ENCODE measurements at regions not wholly inside any gene's neighbourhood (a gene's known extent, or its start where the extent isn't known, plus 50 kb on each side); places are given as distances from the start of the nearest gene placed in this dataset.

- Histone ChIP-seq H3K23ac (ENCODE audit: low read depth, low read length, poor library complexity) (no peak overlapping the region), H2BK15ac (ENCODE audit: low read length) (no peak overlapping the region), H4K91ac (ENCODE audit: low read depth, low read length, poor library complexity) (no peak overlapping the region), H3K18ac (ENCODE audit: low read length) (no peak overlapping the region), H3K36me3 (replicated peaks in 1 of 2; ENCODE audit: control insufficient read depth in 2 of 2, insufficient read depth in 2 of 2, low read length in 2 of 2) (no peaks in the 10 kb centered on the region), H2BK12ac (ENCODE audit: low read length) (no peak overlapping the region), H3K4ac (ENCODE audit: low read length) (no peak overlapping the region), H2AFZ (ENCODE audit: low read length) (no peak overlapping the region), H3K4me3 (ENCODE audit: low read length in 2 of 2) (no peak overlapping the region), H3K27me3 (ENCODE audit: control insufficient read depth in 3 of 3, insufficient read depth in 3 of 3, low read depth in 1 of 3, low read length in 3 of 3) (no peaks in the 10 kb centered on the region), H3K4me2 (ENCODE audit: insufficient read depth, low read length, poor library complexity, severe bottlenecking) (no peak overlapping the region), H3K4me1 (ENCODE audit: control insufficient read depth in 2 of 2, insufficient read depth in 1 of 2, low read depth in 1 of 2, low read length in 2 of 2) (peaks cover 0 to 2% of the 10 kb centered on the region in 2 donors), H2AK5ac (ENCODE audit: low read depth, low read length) (no peak overlapping the region), H3K27ac (replicated peaks; ENCODE audit: low read length) (no peak overlapping the region), H3K14ac (ENCODE audit: low read length) (no peak overlapping the region), H2BK120ac (ENCODE audit: low read depth, low read length) (no peak overlapping the region), H2BK5ac (ENCODE audit: low read length) (no peak overlapping the region), H3K79me1 (ENCODE audit: low read depth, low read length) (no peaks in the 10 kb centered on the region), H4K8ac (ENCODE audit: low read depth, low read length) (no peak overlapping the region), H3K9ac (ENCODE audit: low read depth, low read length, poor library complexity) (no peak overlapping the region), H3K9me3 (replicated peaks in 1 of 2; ENCODE audit: control insufficient read depth in 2 of 2, insufficient read depth in 1 of 2, low read depth in 1 of 2, low read length in 2 of 2) (peaks cover 0 to 2% of the 10 kb centered on the region in 2 donors)
- DNase-seq (ENCODE audit: low spot score), result no peak
- no CpG with 5 or more reads among the region's 2 CpGs for WGBS, 2 donors (ENCODE audit: extremely low coverage in 2 of 2, insufficient read length in 2 of 2, insufficient replicate concordance in 1 of 2)
Observed at GRCh38 chr2:138110453-138111083, 146.3 kb downstream of the HNMT start.

DNA sequence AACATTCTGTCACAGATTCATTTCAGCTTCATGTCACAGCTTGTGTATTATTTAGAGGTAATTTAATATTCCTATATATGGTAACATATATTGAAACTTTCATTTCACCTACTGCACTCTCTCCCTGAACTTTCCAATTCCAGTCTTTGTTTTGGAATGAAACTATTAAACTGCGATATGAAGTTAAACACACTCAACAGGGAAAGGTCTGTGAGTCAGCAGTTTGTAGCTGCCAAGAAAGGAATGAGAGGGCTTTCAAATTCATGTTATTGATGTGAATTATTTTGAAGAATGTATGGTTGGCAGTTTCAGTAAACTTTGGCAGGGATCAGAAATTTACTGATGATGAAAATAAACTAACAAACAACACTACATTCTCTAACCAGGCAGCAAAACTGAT lies 148.3 kb downstream of the HNMT start:
- no peaks in the 10 kb centered on the region for H3K79me1 ChIP-seq (ENCODE audit: low read depth, low read length)
- no peak overlapping the region for H2BK120ac ChIP-seq (ENCODE audit: low read depth, low read length)
- no peaks in the 10 kb centered on the region for H3K4me1 ChIP-seq (ENCODE audit: control insufficient read depth in 2 of 2, insufficient read depth in 1 of 2, low read depth in 1 of 2, low read length in 2 of 2)
- no peak overlapping the region for H2BK12ac ChIP-seq (ENCODE audit: low read length)
- H2AK5ac ChIP-seq (ENCODE audit: low read depth, low read length), result no peak overlapping the region
- no peak overlapping the region for H2AFZ ChIP-seq (ENCODE audit: low read length)
- H3K9ac ChIP-seq (ENCODE audit: low read depth, low read length, poor library complexity), result no peak overlapping the region
- no peak overlapping the region for H2BK15ac ChIP-seq (ENCODE audit: low read length)
- no peak overlapping the region for H3K14ac ChIP-seq (ENCODE audit: low read length)
- no peaks in the 10 kb centered on the region for H3K27me3 ChIP-seq (ENCODE audit: control insufficient read depth in 3 of 3, insufficient read depth in 3 of 3, low read depth in 1 of 3, low read length in 3 of 3)
- no peak overlapping the region for H3K4me2 ChIP-seq (ENCODE audit: insufficient read depth, low read length, poor library complexity, severe bottlenecking)
- H2BK5ac ChIP-seq (ENCODE audit: low read length), result no peak overlapping the region
- no peak for DNase-seq (ENCODE audit: low spot score)
- H4K91ac ChIP-seq (ENCODE audit: low read depth, low read length, poor library complexity), result no peak overlapping the region
- H3K23ac ChIP-seq (ENCODE audit: low read depth, low read length, poor library complexity), result no peak overlapping the region
- H3K4me3 ChIP-seq (ENCODE audit: low read length in 2 of 2), result no peak overlapping the region
- H3K36me3 ChIP-seq (replicated peaks in 1 of 2; ENCODE audit: control insufficient read depth in 2 of 2, insufficient read depth in 2 of 2, low read length in 2 of 2), result no peaks in the 10 kb centered on the region
- no CpG with 5 or more reads among the region's 1 CpG for WGBS, 2 donors (ENCODE audit: extremely low coverage in 2 of 2, insufficient read length in 2 of 2, insufficient replicate concordance in 1 of 2)
- no peak overlapping the region for H4K8ac ChIP-seq (ENCODE audit: low read depth, low read length)
- H3K27ac ChIP-seq (replicated peaks; ENCODE audit: low read length), result no peak overlapping the region
- peaks cover 0 to 2% of the 10 kb centered on the region in 2 donors for H3K9me3 ChIP-seq (replicated peaks in 1 of 2; ENCODE audit: control insufficient read depth in 2 of 2, insufficient read depth in 1 of 2, low read depth in 1 of 2, low read length in 2 of 2)
- no peak overlapping the region for H3K4ac ChIP-seq (ENCODE audit: low read length)
- no peak overlapping the region for H3K18ac ChIP-seq (ENCODE audit: low read length)

GRCh38 chr2:138113871-138114525 lies 149.7 kb downstream of the HNMT start:
- Histone ChIP-seq H2BK120ac (ENCODE audit: low read depth, low read length) (no peak overlapping the region), H3K79me1 (ENCODE audit: low read depth, low read length) (no peaks in the 10 kb centered on the region), H2AK5ac (ENCODE audit: low read depth, low read length) (no peak overlapping the region), H3K9me3 (replicated peaks in 1 of 2; ENCODE audit: control insufficient read depth in 2 of 2, insufficient read depth in 1 of 2, low read depth in 1 of 2, low read length in 2 of 2) (peaks cover 0 to 2% of the 10 kb centered on the region in 2 donors), H3K4ac (ENCODE audit: low read length) (no peak overlapping the region), H3K4me2 (ENCODE audit: insufficient read depth, low read length, poor library complexity, severe bottlenecking) (no peak overlapping the region), H3K4me3 (ENCODE audit: low read length in 2 of 2) (no peak overlapping the region), H2BK5ac (ENCODE audit: low read length) (no peak overlapping the region), H3K36me3 (replicated peaks in 1 of 2; ENCODE audit: control insufficient read depth in 2 of 2, insufficient read depth in 2 of 2, low read length in 2 of 2) (no peaks in the 10 kb centered on the region), H3K27ac (replicated peaks; ENCODE audit: low read length) (no peak overlapping the region), H3K14ac (ENCODE audit: low read length) (no peak overlapping the region), H3K18ac (ENCODE audit: low read length) (no peak overlapping the region), H3K9ac (ENCODE audit: low read depth, low read length, poor library complexity) (no peak overlapping the region), H4K8ac (ENCODE audit: low read depth, low read length) (no peak overlapping the region), H3K23ac (ENCODE audit: low read depth, low read length, poor library complexity) (no peak overlapping the region), H3K27me3 (ENCODE audit: control insufficient read depth in 3 of 3, insufficient read depth in 3 of 3, low read depth in 1 of 3, low read length in 3 of 3) (no peaks in the 10 kb centered on the region), H2BK12ac (ENCODE audit: low read length) (no peak overlapping the region), H4K91ac (ENCODE audit: low read depth, low read length, poor library complexity) (no peak overlapping the region), H2AFZ (ENCODE audit: low read length) (no peak overlapping the region), H3K4me1 (ENCODE audit: control insufficient read depth in 2 of 2, insufficient read depth in 1 of 2, low read depth in 1 of 2, low read length in 2 of 2) (no peaks in the 10 kb centered on the region), H2BK15ac (ENCODE audit: low read length) (no peak overlapping the region)
- no peak for DNase-seq (ENCODE audit: low spot score)
- no CpG with 5 or more reads among the region's 4 CpGs for WGBS, 2 donors (ENCODE audit: extremely low coverage in 2 of 2, insufficient read length in 2 of 2, insufficient replicate concordance in 1 of 2)

- H3K36me3 ChIP-seq (replicated peaks in 1 of 2; ENCODE audit: control insufficient read depth in 2 of 2, insufficient read depth in 2 of 2, low read length in 2 of 2), result no peaks in the 10 kb centered on the region
- no peak overlapping the region for H2BK5ac ChIP-seq (ENCODE audit: low read length)
- peaks cover 0 to 2% of the 10 kb centered on the region in 2 donors for H3K9me3 ChIP-seq (replicated peaks in 1 of 2; ENCODE audit: control insufficient read depth in 2 of 2, insufficient read depth in 1 of 2, low read depth in 1 of 2, low read length in 2 of 2)
- DNase-seq (ENCODE audit: low spot score), result no peak
- no peak overlapping the region for H3K27ac ChIP-seq (replicated peaks; ENCODE audit: low read length)
- no peak overlapping the region for H2BK12ac ChIP-seq (ENCODE audit: low read length)
- H3K79me1 ChIP-seq (ENCODE audit: low read depth, low read length), result no peaks in the 10 kb centered on the region
- no peak overlapping the region for H4K8ac ChIP-seq (ENCODE audit: low read depth, low read length)
- H3K4me3 ChIP-seq (ENCODE audit: low read length in 2 of 2), result no peak overlapping the region
- no peak overlapping the region for H3K9ac ChIP-seq (ENCODE audit: low read depth, low read length, poor library complexity)
- H2AK5ac ChIP-seq (ENCODE audit: low read depth, low read length), result no peak overlapping the region
- no peak overlapping the region for H4K91ac ChIP-seq (ENCODE audit: low read depth, low read length, poor library complexity)
- H3K18ac ChIP-seq (ENCODE audit: low read length), result no peak overlapping the region
- no peak overlapping the region for H3K14ac ChIP-seq (ENCODE audit: low read length)
- H2BK120ac ChIP-seq (ENCODE audit: low read depth, low read length), result no peak overlapping the region
- H3K4me2 ChIP-seq (ENCODE audit: insufficient read depth, low read length, poor library complexity, severe bottlenecking), result no peak overlapping the region
- no peaks in the 10 kb centered on the region for H3K4me1 ChIP-seq (ENCODE audit: control insufficient read depth in 2 of 2, insufficient read depth in 1 of 2, low read depth in 1 of 2, low read length in 2 of 2)
- H2AFZ ChIP-seq (ENCODE audit: low read length), result no peak overlapping the region
- H3K4ac ChIP-seq (ENCODE audit: low read length), result no peak overlapping the region
- H3K23ac ChIP-seq (ENCODE audit: low read depth, low read length, poor library complexity), result no peak overlapping the region
- no peaks in the 10 kb centered on the region for H3K27me3 ChIP-seq (ENCODE audit: control insufficient read depth in 3 of 3, insufficient read depth in 3 of 3, low read depth in 1 of 3, low read length in 3 of 3)
- no peak overlapping the region for H2BK15ac ChIP-seq (ENCODE audit: low read length)
Observed at GRCh38 chr2:138115666-138116065, 151.4 kb downstream of the HNMT start.

All from neuronal stem cell (in vitro differentiated cells).